Mucosa of rectum (tissue), 2 donors: ENCODE measurements at regions not wholly inside any gene's neighbourhood (a gene's known extent, or its start where the extent isn't known, plus 50 kb on each side); places are given as distances from the start of the nearest gene placed in this dataset.
A peak's percentile ranks its signal among the peaks of the same experiment; 100 is the strongest.

Experiments used
- H3K27ac ChIP-seq, 2 donors: one replicate each; pipeline ENCODE4 v1.7.0; 2013; ENCODE audit warnings: inconsistent platforms in 2 of 2, low read depth in 2 of 2, low read length in 2 of 2
- H3K27me3 ChIP-seq, 2 donors: one replicate each; pipeline ENCODE4 v1.7.0; 2013; ENCODE audit warnings: low read length in 2 of 2; ENCODE audit not compliant: control insufficient read depth in 2 of 2, insufficient read depth in 2 of 2
- H3K36me3 ChIP-seq, 2 donors: one replicate each; pipeline ENCODE4 v1.7.0; 2013; ENCODE audit warnings: low read length in 2 of 2; ENCODE audit not compliant: control insufficient read depth in 2 of 2, insufficient read depth in 2 of 2
- H3K4me1 ChIP-seq, 2 donors: one replicate each; pipeline ENCODE4 v1.7.0; 2013; ENCODE audit warnings: low read length in 2 of 2, mild to moderate bottlenecking in 1 of 2; ENCODE audit not compliant: control insufficient read depth in 2 of 2, insufficient read depth in 2 of 2
- H3K4me3 ChIP-seq, 2 donors: one replicate each; pipeline ENCODE4 v1.7.0; 2013; ENCODE audit warnings: low read length in 2 of 2
- H3K9ac ChIP-seq, 2 donors: one replicate each; pipeline ENCODE4 v1.7.0; 2013; ENCODE audit warnings: low read length in 2 of 2, low read depth in 1 of 2, mild to moderate bottlenecking in 1 of 2
- H3K9me3 ChIP-seq, 2 donors: one replicate each; pipeline ENCODE4 v1.7.0; 2013; ENCODE audit warnings: low read length in 2 of 2; ENCODE audit not compliant: control insufficient read depth in 2 of 2
- donor health status: healthy.
- donor health status: Normal muscosa, but diverticular disease.

DNA sequence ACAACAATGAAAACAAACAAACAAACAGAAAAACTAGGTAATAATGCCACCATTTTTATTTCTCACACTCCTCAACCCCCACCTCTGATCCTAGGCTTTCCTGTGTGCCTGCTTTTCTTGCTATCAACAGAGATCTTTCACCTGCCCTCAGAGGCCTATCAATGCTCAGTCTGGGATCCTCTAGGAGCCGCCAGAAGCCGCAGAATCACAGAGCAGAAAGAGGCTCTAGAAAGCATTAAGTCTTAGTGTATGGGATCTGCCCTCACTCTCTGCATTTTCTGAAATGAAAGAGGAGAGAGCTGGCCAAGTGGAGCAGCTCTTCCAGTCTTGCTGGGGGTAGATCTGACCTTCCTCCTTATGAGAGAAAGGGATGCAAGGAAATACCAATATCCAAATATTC lies 306.8 kb downstream of the TUSC7 start:
- Histone ChIP-seq H3K27me3 (no peaks in the 10 kb centered on the region), H3K9ac (no peak overlapping the region), H3K4me1 (peaks cover 0 to 3% of the 10 kb centered on the region in 2 donors)

DNA sequence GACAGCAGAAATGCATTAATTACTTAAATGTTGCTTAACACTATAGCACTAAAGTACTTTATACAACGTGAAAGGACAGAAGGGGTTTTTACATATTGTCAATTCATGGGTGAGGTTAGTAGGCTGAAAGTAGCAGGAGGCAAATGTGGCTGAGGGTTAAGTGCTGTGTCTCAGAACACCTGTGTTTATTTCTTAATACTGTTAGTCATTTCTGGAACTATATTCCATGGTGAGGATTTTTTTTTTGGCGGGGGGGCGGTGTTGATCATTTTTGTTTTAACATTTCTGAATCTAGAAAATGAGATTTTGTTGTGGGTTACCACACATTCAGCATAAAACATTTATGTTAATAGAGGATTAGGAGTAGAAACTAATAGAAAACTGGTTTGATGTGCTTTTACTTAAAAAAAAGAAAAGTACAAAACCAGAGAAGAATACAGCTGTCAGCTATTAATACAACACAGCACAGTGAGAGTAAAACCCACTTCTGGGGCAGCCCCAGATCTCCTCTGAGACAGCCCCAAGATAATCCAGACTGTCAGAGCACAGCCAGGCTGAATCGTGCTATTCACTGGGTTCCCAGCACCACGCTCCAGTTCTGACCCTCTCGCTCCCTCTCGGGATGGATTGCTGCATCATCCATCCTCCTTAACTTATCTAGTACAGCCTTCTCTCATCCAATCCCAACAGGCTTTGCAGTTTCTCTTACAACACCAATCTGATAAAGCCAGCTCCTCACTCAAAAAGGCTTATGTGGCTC lies 307.7 kb downstream of the TUSC7 start:
- Histone ChIP-seq H3K4me3 (no peak overlapping the region), H3K27me3 (no peaks in the 10 kb centered on the region), H3K27ac (no peak overlapping the region), H3K9ac (no peak overlapping the region), H3K4me1 (peaks cover 0 to 3% of the 10 kb centered on the region in 2 donors), H3K36me3 (no peaks in the 10 kb centered on the region), H3K9me3 (no peaks in the 10 kb centered on the region)

More for the DNA sequence above, 306.8 kb downstream of the TUSC7 start:
- Histone ChIP-seq H3K27ac (no peak overlapping the region), H3K36me3 (no peaks in the 10 kb centered on the region), H3K4me3 (no peak overlapping the region), H3K9me3 (no peaks in the 10 kb centered on the region)

DNA sequence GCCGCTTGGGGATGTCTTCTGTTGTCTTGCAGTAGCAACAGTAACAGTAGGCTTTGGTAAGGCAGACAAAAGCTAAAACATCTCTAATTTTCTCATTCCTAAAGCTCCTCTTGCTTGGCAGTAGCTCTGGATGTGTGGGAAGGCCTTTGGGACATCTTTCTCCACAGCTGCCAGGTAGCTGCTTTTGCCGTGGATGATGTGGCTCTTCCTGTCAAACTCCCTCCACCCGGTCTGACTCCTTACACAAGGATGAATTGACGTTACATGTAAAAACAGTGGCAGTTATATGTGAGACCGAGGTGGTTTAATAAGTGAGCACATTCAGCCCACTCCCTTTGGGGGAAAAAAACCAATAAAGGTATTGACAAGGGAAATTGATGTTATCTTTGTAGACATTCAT lies 309.1 kb downstream of the TUSC7 start:
- Histone ChIP-seq H3K27ac (no peak overlapping the region), H3K9ac (no peak overlapping the region)

DNA sequence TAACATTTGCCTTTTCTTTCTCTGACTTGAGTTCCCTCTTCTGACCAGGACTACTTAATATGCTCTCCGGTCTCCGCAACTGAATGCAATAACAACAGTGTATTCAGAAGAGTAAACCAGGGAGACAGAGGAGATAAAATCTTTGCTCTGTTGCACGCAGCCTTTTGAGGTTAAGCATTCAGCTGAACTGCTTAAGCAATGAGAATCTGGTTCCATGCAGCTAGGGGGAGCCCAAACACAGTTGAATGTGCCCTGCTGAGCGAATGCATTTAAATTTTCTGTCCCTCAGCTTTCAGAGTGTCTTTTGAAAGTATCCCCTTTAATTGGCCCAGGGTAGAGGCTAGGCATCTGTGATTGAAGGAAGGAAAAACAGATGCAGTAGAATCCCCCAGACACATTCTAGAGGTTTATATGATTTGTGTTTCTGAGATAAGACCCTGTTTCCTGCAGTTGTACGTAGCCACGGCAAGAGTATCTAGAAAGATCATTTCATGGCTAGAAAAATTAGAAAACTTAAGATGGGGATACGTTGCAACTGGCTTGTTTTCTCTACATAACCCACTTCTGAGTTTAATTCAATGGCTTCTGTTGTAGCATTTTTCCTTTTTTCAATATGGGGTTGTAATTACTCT lies 309.6 kb downstream of the TUSC7 start:
- Histone ChIP-seq H3K36me3 (no peaks in the 10 kb centered on the region), H3K9ac (no peak overlapping the region), H3K4me3 (peak overlapping the region in 1 of 2 donors; percentile 17), H3K27me3 (no peaks in the 10 kb centered on the region), H3K9me3 (no peaks in the 10 kb centered on the region), H3K4me1 (peaks cover 0 to 3% of the 10 kb centered on the region in 2 donors), H3K27ac (no peak overlapping the region)

More for the DNA sequence above, 309.1 kb downstream of the TUSC7 start:
- Histone ChIP-seq H3K4me1 (peaks cover 0 to 3% of the 10 kb centered on the region in 2 donors), H3K36me3 (no peaks in the 10 kb centered on the region), H3K9me3 (no peaks in the 10 kb centered on the region), H3K4me3 (no peak overlapping the region), H3K27me3 (no peaks in the 10 kb centered on the region)

DNA sequence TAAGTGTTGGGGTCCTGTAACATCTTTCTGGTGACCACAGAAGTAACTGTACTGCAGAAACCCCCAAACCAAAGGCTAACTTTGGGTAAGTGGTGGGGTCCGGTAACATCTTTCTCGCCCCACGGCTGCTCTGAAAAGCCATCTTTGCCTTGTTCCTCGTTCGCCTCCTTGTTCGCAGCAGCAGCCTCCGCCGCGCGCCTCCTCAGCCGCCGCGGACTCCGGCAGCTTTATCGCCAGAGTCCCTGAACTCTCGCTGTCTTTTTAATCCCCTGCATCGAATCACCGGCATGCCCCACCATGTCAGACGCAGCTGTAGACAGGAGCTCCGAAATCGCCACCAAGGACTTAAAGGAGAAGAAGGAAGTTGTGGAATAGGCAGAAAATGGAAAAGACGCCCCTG lies 316.8 kb downstream of the TUSC7 start:
- no peaks in the 10 kb centered on the region for H3K9me3 ChIP-seq
- no peaks in the 10 kb centered on the region for H3K27me3 ChIP-seq
- no peaks in the 10 kb centered on the region for H3K4me1 ChIP-seq
- no peak overlapping the region for H3K4me3 ChIP-seq
- no peaks in the 10 kb centered on the region for H3K36me3 ChIP-seq
- no peak overlapping the region for H3K9ac ChIP-seq
- no peak overlapping the region for H3K27ac ChIP-seq

DNA sequence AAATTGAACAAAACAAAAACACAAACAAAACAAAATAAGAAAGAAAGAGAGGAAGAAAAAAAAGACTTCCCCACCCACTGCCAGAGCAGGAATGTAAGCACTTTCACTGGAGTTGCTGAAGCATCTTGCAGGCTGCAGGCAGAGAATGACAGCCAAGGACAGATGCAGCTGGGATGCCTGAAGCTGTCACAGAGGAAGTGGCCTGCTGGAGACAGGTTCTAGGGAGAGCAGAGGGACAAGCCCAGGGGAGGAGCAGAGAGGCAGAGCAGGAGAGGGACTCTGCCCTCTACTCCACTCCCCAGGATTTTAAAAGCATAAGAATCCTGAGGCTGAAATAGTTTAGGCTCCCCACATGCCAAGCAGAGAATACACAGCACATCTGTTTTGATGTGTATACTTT lies 326.2 kb downstream of the TUSC7 start:
- Histone ChIP-seq H3K27ac (peak overlapping the region in 1 of 2 donors; percentile 28), H3K9me3 (no peaks in the 10 kb centered on the region), H3K27me3 (no peaks in the 10 kb centered on the region), H3K4me1 (peaks cover 5 to 10% of the 10 kb centered on the region in 2 donors), H3K36me3 (no peaks in the 10 kb centered on the region), H3K9ac (no peak overlapping the region), H3K4me3 (no peak overlapping the region)

DNA sequence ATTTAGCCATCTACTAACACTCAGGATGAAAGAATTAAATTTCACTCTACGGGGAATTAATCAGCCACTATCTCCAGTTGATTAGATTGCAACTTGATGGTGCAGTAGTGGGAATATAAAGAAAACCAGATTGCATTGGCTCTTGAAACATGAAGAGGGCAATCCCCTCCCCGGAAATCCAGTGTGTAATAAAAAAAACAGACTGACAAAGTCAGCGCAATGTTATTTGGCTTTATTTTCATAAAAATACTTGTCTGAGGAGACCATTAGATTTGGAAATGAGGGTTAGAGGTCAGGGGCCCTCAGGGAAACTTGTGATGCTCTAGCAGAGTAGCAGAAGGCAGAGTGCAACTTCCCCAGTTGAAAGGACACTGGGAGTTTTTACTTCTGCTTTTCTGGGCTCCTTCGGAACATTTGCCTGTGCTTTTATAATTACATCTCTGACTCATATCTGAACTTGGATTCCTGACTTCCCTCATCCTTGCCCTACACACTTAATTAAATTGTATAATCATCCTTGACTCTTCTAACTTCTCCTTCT lies 326.8 kb downstream of the TUSC7 start:
- Histone ChIP-seq H3K4me3 (no peak overlapping the region), H3K27ac (peak overlapping the region; percentile 24 to 28), H3K9me3 (no peaks in the 10 kb centered on the region), H3K27me3 (no peaks in the 10 kb centered on the region), H3K9ac (no peak overlapping the region), H3K36me3 (no peaks in the 10 kb centered on the region), H3K4me1 (peaks cover 5 to 10% of the 10 kb centered on the region in 2 donors)

DNA sequence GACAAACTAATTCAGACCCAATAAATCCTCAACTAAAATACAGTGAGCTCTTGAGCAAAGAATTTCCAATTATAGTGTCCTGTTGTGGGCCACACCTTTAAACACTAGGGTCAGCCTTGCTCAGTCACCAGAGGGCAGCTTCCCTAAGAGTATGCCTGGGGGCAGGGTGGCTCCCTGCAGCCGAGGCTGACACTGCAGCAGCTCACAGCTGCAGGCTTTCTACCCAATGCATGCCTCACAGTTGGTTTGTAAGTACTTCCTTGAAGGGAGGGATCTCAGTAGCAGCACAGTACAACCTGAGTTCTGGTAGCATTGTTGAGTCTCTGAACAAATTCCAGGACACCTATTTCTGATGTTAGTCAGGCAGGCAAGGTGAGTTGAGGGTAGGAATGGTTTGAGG lies 335.6 kb downstream of the TUSC7 start:
- Histone ChIP-seq H3K36me3 (no peaks in the 10 kb centered on the region), H3K9me3 (no peaks in the 10 kb centered on the region), H3K27me3 (no peaks in the 10 kb centered on the region), H3K27ac (no peak overlapping the region), H3K4me1 (peaks cover 0 to 2% of the 10 kb centered on the region in 2 donors), H3K9ac (no peak overlapping the region), H3K4me3 (no peak overlapping the region)

DNA sequence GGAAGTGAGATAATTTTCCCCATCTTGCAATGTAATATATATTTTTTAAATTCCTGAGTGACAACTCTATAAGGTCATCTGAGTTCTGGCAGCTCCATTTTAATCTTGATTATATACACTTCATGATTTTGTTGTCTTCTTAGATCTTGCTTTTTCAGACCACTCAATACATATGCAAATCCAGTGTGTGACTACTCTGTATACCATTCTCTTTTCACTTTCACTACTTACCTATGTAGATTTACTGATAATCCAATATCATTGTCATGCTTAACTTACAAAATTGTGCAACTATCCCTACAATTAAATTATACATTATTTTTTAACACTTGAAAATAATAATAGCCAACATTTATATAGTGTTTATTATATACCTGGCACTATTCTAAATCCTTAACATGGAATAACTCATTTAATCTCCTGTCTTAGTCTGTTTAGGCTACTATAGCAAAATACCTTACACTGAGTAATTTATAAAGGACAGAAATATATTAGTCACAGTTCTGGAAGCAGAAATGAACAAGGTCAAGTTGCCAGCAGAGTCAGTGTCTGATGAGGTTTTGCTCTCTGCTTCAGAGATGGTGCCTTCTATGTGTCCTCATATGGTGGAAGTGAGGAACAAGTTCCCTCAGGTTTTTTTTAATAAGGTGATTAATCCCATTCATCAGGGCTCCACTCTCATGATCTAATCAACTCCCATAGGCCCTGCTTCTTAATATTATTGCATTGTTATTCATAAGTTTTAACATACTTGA lies 338.5 kb downstream of the TUSC7 start:
- Histone ChIP-seq H3K9me3 (no peaks in the 10 kb centered on the region), H3K27me3 (no peaks in the 10 kb centered on the region), H3K9ac (no peak overlapping the region), H3K36me3 (no peaks in the 10 kb centered on the region), H3K4me1 (peaks cover 0 to 2% of the 10 kb centered on the region in 2 donors), H3K27ac (no peak overlapping the region), H3K4me3 (no peak overlapping the region)

DNA sequence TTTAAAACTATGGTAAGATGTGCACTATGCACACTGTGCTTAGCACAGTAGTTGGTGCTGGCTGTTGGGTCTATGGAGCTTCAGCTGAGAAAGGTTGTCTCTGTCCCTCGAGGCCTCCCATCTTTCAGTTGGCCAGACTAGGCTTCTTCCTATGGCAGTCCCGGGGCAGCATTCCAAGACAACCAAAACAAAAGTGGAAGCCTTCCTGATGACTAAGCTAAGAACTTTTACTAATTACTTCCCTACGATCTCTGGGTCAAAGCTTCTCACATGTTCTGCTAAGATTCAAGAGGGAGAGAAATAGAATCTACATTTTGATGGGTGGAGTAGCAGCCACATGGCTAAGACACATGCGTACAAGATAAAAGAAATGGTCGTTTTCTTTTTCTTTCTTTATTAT lies 342.8 kb downstream of the TUSC7 start:
- Histone ChIP-seq H3K9ac (no peak overlapping the region), H3K36me3 (no peaks in the 10 kb centered on the region), H3K27ac (no peak overlapping the region), H3K4me1 (no peaks in the 10 kb centered on the region), H3K27me3 (no peaks in the 10 kb centered on the region), H3K9me3 (no peaks in the 10 kb centered on the region), H3K4me3 (no peak overlapping the region)
